HepG2 (cell line): ENCODE measurements at regions not wholly inside any gene's neighbourhood (a gene's known extent, or its start where the extent isn't known, plus 50 kb on each side); places are given as distances from the start of the nearest gene placed in this dataset.

ENCODE experiments used
- CCAR2 ChIP-seq: fragments of 200-400 bp; formaldehyde crosslinking; optimal IDR thresholded peaks from 2 replicates; pipeline ENCODE3; 2018; ENCODE audit warnings: low read depth, mild to moderate bottlenecking, low read length, moderate library complexity
- FLYWCH1 ChIP-seq: sonication (generic); formaldehyde crosslinking; IDR thresholded peaks from 2 replicates; pipeline ENCODE4 v1.8.1; 2023; ENCODE audit warnings: mild to moderate bottlenecking, missing genetic modification reagents
- FOXA1 ChIP-seq, 2 experiments: fragments of 450-650 bp in 1 of 2; sonication (generic) in 1 of 2; formaldehyde crosslinking in 1 of 2; IDR thresholded peaks; 2 replicates each; pipeline versions ENCODE4 v1.4.0 to v1.6.1; 2016 to 2020; ENCODE audit warnings: missing genetic modification reagents in 1 of 2
- GFI1 ChIP-seq: sonication (generic); formaldehyde crosslinking; IDR thresholded peaks from 2 replicates; pipeline ENCODE4 v1.5.0; 2020; ENCODE audit warnings: missing genetic modification reagents, mild to moderate bottlenecking, borderline replicate concordance
- GLI4 ChIP-seq: sonication (generic); formaldehyde crosslinking; IDR thresholded peaks from 2 replicates; pipeline ENCODE4 v1.5.1; 2020; ENCODE audit warnings: missing genetic modification reagents, mild to moderate bottlenecking, moderate library complexity, borderline replicate concordance
- IRX3 ChIP-seq: sonication (generic); formaldehyde crosslinking; IDR thresholded peaks from 2 replicates; pipeline ENCODE4 v1.8.1; 2023; ENCODE audit warnings: mild to moderate bottlenecking, low read depth, missing genetic modification reagents, borderline replicate concordance
- MED13 ChIP-seq: sonication (generic); formaldehyde crosslinking; IDR thresholded peaks from 2 replicates; pipeline ENCODE4 v1.5.0; 2020; ENCODE audit warnings: missing genetic modification reagents
- MXD4 ChIP-seq: IDR thresholded peaks from 2 replicates; pipeline ENCODE4 v1.6.1; 2016; ENCODE audit warnings: mild to moderate bottlenecking, missing biosample characterization, missing genetic modification reagents
- NONO ChIP-seq, 2 experiments: fragments of 450-650 bp in 1 of 2; sonication (generic) in 1 of 2; formaldehyde crosslinking in 1 of 2; IDR thresholded peaks in 1 of 2; conservative IDR thresholded peaks in 1 of 2; 2 replicates each; pipeline versions ENCODE4 v1.6.1 to v1.8.0; 2017 to 2022; ENCODE audit warnings: mild to moderate bottlenecking in 1 of 2, missing genetic modification reagents in 1 of 2, moderate library complexity in 1 of 2
- RAD21 ChIP-seq: fragments of 450-650 bp; formaldehyde crosslinking; IDR thresholded peaks from 2 replicates; pipeline ENCODE4 v1.5.0; 2020; ENCODE audit warnings: mild to moderate bottlenecking
- RCOR2 ChIP-seq: IDR thresholded peaks from 2 replicates; pipeline ENCODE4 v1.6.1; 2016; ENCODE audit warnings: missing biosample characterization, missing genetic modification reagents
- SRSF1 ChIP-seq: fragments of 200-400 bp; formaldehyde crosslinking; optimal IDR thresholded peaks from 2 replicates; pipeline ENCODE3; 2017; ENCODE audit warnings: mild to moderate bottlenecking, low read depth, low read length, moderate library complexity
- TCF7L2 ChIP-seq: IDR thresholded peaks from 2 replicates; pipeline ENCODE4 v1.6.1; 2011; ENCODE audit warnings: mild to moderate bottlenecking, low read depth, low read length, moderate library complexity
- ZBTB1 ChIP-seq: sonication (generic); formaldehyde crosslinking; IDR thresholded peaks from 2 replicates; pipeline ENCODE4 v1.4.0; 2020; ENCODE audit warnings: missing genetic modification reagents, borderline replicate concordance
- ZBTB39 ChIP-seq: sonication (generic); formaldehyde crosslinking; IDR thresholded peaks from 2 replicates; pipeline ENCODE4 v1.5.0; 2020; ENCODE audit warnings: missing genetic modification reagents
- ZFY ChIP-seq: sonication (generic); formaldehyde crosslinking; IDR thresholded peaks from 2 replicates; pipeline ENCODE4 v1.4.0; 2020; ENCODE audit warnings: missing genetic modification reagents
- ZGPAT ChIP-seq: IDR thresholded peaks from 2 replicates; pipeline ENCODE4 v1.6.1; 2016; ENCODE audit warnings: mild to moderate bottlenecking
- ZNF20 ChIP-seq: sonication (generic); formaldehyde crosslinking; IDR thresholded peaks from 2 replicates; pipeline ENCODE4 v1.4.0; 2020; ENCODE audit warnings: mild to moderate bottlenecking, moderate library complexity, missing genetic modification reagents
- ZNF550 ChIP-seq: sonication (generic); formaldehyde crosslinking; IDR thresholded peaks from 2 replicates; pipeline ENCODE4 v1.4.0; 2020; ENCODE audit warnings: mild to moderate bottlenecking, missing genetic modification reagents, borderline replicate concordance
- ZNF800 ChIP-seq: sonication (generic); formaldehyde crosslinking; IDR thresholded peaks from 2 replicates; pipeline ENCODE4 v1.4.0; 2020; ENCODE audit warnings: missing genetic modification reagents
- ZNF891 ChIP-seq: sonication (generic); formaldehyde crosslinking; IDR thresholded peaks from 2 replicates; pipeline ENCODE4 v1.5.0; 2020; ENCODE audit warnings: mild to moderate bottlenecking, missing genetic modification reagents
- TF ChIP-seq, protein P1 (sequence below): sonication (generic); formaldehyde crosslinking; IDR thresholded peaks from 2 replicates; pipeline ENCODE4 v1.5.1; 2020; ENCODE audit warnings: mild to moderate bottlenecking, missing genetic modification reagents, borderline replicate concordance

DNA sequence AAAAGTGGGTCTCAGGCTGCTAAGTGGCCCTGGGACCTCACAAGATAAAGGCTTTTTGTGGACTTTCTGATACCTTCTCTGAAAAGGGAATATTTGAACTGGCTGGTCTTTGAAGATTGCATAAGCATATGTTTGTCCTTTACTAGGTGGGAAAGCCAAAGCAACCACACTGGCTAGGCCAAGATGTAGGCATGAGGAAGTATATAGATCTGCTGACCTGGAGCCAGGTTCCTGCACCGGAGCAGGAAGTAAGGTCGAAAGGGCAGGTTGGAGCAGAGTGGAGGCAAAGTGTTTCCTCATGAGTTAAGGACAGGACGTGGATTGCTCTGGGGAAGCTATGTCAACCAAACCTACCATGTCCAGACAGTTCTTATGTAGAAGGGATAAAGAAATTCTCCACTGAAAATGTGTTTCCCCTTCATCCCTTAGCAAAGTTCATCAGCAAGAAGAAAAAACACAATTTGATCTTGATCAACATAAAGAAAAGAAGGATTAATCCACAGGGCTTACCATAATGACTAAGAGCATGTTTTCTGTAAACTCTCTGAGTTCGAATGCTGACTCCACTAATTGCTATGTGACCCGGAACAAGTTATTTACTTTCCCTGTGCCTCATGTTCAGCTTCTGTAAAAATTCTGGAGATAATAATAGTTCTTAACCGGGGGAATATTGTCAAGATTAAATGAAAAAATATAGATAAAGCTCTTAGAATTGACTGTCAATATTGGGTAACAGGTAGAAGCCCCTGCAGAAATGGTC, 156.1 kb upstream of the SRD5A2 start (continued):
- TF ChIP-seq ZBTB39 (CRISPR knock-in tag) (peak; percentile 55; the same call in 1 of the 2 replicates), MXD4 (CRISPR knock-in tag) (no peak), IRX3 (CRISPR knock-in tag) (no peak), ZNF891 (no peak), TCF7L2 (peak; percentile 52; the same call in 1 of the 2 replicates), NONO (IDR thresholded peaks at IDR 0.05) (no peak), NONO (CRISPR knock-in tag; conservative IDR thresholded peaks at IDR 0.05) (peak; percentile 74), GLI4 (CRISPR knock-in tag) (no peak), ZGPAT (CRISPR knock-in tag) (peak; percentile 76), FLYWCH1 (CRISPR knock-in tag) (no peak), SRSF1 (no peak), ZBTB1 (CRISPR knock-in tag) (no peak), ZFY (CRISPR knock-in tag) (peak; percentile 50), ZNF800 (no peak), GFI1 (no peak), ZNF20 (CRISPR knock-in tag) (no peak), MED13 (CRISPR knock-in tag) (no peak), FOXA1 (IDR thresholded peaks at IDR 0.05) (no peak), FOXA1 (CRISPR knock-in tag; IDR thresholded peaks at IDR 0.05) (peak; percentile 69), RAD21 (no peak), ZNF550 (CRISPR knock-in tag) (no peak), RCOR2 (CRISPR knock-in tag) (peak; percentile 71; the same call in 1 of the 2 replicates), CCAR2 (no peak)
- TF ChIP-seq, protein P1, sequence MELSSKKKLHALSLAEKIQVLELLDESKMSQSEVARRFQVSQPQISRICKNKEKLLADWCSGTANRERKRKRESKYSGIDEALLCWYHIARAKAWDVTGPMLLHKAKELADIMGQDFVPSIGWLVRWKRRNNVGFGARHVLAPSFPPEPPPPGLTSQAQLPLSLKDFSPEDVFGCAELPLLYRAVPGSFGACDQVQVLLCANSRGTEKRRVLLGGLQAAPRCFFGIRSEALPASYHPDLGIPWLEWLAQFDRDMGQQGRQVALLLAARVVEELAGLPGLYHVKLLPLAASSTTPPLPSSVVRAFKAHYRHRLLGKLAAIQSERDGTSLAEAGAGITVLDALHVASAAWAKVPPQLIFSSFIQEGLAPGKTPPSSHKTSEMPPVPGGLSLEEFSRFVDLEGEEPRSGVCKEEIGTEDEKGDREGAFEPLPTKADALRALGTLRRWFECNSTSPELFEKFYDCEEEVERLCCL (CRISPR knock-in tag) = no peak
